ENCODE measurements at regions not wholly inside any gene's neighbourhood (a gene's known extent, or its start where the extent isn't known, plus 50 kb on each side); places are given as distances from the start of the nearest gene placed in this dataset.
"Not testable (repeated sequence)": the region's sequence is repeated elsewhere in the genome, so short reads cannot be mapped to it uniquely, and the experiment has no call there.

GRCh38 chr5:135776457-135776856 lies 58.0 kb upstream of the SLC25A48 start:
- no peak for DNase-seq (ENCODE audit: extremely low read depth in 1 of 11, low read depth in 9 of 11, low spot score in 4 of 11)

DNA sequence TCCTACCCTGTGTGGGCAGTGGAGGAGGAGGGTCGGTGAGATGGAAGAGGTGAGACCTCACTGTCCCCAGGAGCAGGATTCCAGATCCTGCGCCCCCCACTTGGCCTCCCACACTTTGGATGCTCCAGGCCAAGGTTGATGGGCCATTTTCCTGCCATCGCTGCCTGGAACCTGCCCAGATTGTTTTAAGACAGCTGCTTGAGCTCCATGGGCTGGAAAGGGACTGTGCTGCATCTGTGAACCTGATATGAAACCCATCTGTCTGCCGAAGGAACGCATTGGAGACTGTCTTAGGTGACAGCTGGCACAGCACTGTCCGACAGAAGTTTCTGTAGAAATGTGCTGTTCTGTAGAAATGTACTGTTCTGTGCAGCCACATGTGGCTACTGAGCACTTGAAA lies 72.7 kb upstream of the SLC25A48 start:
- DNase-seq (ENCODE audit: extremely low read depth in 1 of 11, low read depth in 9 of 11, low spot score in 4 of 11): no peak

DNA sequence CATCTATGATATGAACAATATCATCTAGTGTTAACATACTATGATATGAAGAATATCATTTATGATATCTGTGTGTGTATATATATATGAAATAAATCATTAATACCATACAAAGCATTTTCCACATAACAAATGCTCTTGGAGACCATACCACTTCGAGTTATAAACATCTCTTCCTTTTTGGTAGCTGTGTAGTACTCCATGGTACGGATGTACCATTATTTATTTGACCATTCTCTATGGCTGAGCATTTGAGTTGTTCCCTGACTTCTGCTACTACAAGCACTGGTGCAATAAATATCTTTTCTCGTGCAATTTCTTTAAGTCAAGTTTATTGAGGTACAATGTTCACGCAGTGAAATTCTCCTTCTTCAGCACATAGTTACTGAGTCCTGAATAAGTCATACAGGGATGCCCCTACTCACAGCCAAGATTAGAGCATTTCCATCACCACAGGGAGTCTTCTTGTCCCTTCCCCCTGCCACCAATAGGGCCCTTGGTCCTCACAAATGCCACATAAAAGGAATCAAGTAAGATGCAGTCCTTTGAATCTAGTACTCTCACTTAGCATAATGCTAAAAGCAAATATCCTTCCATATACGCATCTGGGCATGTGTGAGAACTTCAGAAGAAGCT lies 75.2 kb upstream of the SLC25A48 start:
- no peak for DNase-seq (ENCODE audit: extremely low read depth in 1 of 11, low read depth in 9 of 11, low spot score in 4 of 11)

DNA sequence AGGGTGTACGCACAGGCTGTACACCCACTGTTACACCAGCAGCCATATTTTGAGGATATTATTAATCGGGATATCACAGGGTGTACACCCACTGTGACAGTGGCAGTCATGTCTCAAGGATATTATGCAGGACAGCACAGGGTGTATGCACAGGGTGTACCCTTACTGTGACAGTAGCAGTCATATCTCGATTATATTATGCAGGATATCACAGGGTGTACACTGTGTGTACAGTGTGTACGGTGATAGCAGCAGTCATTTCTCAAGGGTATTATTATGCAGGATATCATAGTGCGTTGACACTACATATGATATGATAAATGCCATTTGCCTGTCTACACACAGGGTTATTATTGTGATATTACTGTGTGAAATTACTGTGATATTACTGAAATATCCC lies 80.5 kb upstream of the SLC25A48 start:
- no peak for DNase-seq (ENCODE audit: extremely low read depth in 1 of 11, low read depth in 9 of 11, low spot score in 4 of 11)

- DNase-seq (ENCODE audit: extremely low read depth in 1 of 11, low read depth in 9 of 11, low spot score in 4 of 11): no peak
Measured at GRCh38 chr5:135750506-135750905, 84.0 kb upstream of the SLC25A48 start.

- no peak for DNase-seq (ENCODE audit: extremely low read depth in 1 of 11, low read depth in 9 of 11, low spot score in 4 of 11)
Measured at GRCh38 chr5:135747824-135748223, 86.6 kb upstream of the SLC25A48 start.

DNA sequence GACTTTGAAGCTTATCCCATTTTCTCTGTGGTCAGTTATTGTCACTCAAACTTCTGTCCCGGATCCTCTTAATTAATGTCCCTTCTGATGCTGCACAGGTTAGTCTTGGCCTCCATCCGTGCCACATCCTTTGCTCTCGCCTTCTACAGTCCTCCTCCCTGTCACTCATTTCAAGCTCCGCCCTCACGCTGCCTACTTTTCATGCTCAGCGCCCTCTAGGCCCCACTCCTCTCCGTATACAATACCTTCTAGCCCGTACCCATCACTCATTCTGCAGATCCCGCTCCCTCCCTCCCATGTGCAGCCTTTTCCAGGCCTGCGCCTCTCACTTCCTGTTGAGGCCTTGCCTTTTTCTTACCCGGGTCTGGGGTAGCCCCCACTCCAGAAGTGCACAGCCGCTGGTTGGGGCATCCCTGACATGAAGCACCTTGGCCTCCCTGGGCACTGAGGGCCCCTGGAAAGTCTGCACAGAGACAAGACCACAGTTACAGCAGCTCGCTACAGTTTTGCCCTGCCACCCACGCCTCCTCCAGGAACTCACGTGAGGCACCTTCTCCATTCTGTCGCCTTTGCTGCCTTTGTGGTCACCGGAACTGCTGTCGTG lies 88.5 kb upstream of the SLC25A48 start:
- DNase-seq (ENCODE audit: extremely low read depth in 1 of 11, low read depth in 9 of 11, low spot score in 4 of 11): no peak

GRCh38 chr5:135743705-135744411 lies 90.6 kb upstream of the SLC25A48 start:
- DNase-seq (ENCODE audit: extremely low read depth in 1 of 11, low read depth in 9 of 11, low spot score in 4 of 11): peak; percentile 44 to 86 (median 66)

DNA sequence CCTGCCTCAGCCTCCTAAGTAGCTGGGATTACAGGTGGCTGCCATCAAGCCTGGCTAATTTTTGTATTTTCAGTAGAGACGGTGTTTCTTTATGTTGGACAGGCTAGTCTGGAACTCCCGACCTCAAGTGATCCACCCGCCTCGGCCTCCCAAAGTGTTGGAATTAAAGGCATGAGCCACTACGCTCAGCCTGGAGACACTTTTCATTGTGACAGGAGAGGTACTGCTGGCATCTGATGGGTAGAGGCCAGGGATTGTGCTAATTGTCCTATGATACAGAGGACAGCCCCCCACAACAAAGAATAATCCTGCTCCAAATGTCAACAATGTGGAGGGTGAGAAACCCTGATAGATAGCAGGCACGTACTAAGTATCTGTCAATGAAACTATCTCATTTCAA lies 91.3 kb upstream of the SLC25A48 start:
- peak in 5 of 11 donors; percentile 8 to 29 (median 13) for DNase-seq (ENCODE audit: extremely low read depth in 1 of 11, low read depth in 9 of 11, low spot score in 4 of 11)

DNA sequence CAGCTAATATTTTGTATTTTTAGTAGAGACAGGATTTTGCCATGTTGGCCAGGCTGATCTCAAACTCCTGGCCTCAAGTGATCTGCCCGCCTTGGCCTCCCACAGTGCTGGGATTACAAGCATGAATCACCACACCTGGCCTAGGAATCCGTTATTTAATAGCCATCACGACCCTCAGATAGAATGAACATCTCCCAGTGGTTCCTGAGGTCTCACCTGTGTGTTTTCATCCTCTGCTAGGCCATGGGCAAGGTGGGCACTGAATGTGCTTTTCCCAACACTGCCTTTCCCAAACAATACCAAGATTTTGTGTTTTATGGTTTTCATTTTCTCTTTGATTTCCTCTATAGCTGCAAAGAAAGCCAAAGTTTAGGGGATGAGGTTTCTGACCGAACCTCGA lies 92.2 kb upstream of the SLC25A48 start:
- not testable (repeated sequence) for DNase-seq (ENCODE audit: extremely low read depth in 1 of 11, low read depth in 9 of 11, low spot score in 4 of 11)

DNA sequence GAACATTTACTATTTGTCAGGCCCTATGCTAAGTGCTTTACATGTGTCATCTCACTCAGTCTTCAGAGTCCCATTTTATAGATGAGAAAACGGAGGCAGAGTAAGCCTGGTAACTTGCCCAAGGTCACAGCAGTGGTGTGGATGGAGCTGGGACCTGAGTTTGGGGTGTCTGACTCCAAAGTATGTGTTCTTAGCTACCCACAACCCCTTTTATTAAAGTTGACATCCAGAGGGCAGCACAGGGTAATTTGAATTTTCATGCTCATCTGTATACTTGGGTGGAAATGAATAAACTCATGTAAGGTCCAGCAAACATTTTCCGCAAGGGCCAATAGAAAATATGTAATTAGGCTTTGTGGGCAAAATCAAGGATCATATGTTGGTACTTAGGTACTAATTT lies 93.4 kb upstream of the SLC25A48 start:
- no peak for DNase-seq (ENCODE audit: extremely low read depth in 1 of 11, low read depth in 9 of 11, low spot score in 4 of 11)

DNA sequence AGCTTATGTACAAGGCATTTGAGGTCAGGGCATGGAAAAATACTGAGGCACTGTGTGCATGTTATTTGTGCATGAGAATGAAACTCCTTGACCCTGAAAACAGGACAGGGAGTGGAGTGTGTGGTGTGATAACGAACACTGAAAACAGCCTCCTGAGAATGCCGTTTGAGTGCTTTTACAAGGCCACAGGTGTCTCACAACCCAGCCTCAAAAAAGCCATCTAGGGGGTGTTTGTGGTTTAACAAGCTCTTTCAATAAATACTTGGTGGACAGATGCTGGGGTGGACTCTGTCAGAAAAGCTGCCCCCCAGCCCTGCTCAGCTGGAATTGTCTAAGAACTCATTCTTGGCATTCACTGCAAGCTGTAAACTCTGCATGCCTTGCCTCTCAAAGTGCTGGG lies 94.0 kb upstream of the SLC25A48 start:
- DNase-seq (ENCODE audit: extremely low read depth in 1 of 11, low read depth in 9 of 11, low spot score in 4 of 11): no peak

DNA sequence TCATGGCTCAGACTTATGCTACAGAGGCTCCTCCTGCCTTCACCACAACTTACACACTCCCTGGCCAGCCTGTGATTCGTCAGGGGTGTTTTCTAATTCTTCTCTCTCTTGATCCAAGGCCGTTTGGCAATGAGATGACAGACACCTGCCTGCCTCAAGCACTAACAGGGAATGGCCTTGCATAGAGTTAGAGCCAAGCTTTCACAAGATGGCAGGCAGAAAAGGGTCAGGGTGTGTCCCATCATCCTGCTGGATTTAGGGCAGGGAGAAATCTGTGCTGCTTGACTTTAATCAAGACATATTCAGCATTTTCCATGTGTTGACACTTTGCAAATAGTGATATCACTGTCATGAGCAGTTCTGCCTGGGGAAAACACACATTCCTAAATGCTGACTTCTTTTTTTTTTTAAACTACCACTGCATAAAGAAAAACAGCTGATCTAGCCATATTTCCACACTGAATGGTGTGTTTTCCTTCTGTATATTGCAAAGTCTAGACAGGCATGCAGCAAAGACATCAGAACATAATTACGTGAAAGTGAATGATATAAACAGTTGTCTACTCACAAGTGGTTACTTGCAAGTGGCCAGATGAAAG lies 95.0 kb upstream of the SLC25A48 start:
- DNase-seq (ENCODE audit: extremely low read depth in 1 of 11, low read depth in 9 of 11, low spot score in 4 of 11): peak in 1 of 11 donors; percentile 22

DNA sequence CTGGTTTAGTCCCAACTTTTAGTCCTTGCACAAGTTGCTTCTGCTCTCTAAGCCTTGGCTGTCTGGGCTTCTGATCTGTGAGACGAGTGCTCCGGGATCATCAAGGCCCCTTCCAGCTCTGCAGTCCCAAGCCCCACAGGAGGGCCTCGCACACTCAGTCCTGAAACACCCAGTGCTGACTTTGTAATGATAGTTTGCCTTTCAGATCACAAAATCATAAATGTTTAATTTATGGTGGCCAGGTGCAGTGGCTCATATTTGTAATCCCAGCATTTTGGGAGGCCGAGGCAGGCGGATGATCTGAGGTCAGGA lies 95.9 kb upstream of the SLC25A48 start:
- DNase-seq (ENCODE audit: extremely low read depth in 1 of 11, low read depth in 9 of 11, low spot score in 4 of 11): no peak

DNA sequence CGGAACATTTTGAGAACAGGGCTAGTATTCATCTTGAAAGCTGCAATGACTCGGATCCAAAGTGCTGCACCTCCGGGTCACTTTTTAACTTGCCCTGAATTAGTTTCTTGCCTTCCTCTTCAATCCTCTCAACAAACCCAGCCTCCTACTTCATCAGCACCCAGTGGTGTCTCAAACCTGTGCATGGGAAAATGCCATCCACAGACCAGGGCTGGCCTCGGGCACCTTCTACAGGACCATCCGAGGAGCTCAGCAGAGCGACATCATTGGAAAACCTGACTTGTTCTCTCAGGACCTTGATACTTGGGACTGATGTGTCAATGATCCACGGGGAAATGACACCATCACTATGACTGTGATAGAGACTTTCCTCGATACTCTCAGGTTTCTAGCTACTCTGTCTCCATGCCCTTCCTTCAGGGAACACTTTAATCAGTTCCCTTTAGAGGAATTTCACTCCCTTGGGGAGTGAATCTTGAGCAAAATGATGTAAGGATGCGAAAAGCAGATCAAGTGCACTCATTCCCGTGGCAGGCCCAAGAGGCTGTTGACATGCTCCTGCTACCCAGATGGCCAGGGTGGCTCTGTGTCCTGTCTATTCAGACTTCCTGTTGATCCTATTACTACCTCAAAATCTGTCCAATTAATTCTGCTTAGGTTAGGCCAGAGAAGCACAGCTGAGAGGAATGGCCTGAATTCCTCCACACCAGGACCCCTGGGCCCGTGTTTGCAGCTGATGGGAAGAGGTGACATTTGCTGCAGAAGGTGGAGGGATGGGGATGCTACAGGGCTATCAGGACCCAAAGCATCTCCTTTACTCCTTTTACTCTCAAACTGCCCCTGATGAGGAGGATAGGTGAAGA lies 96.5 kb upstream of the SLC25A48 start:
- no peak for DNase-seq (ENCODE audit: extremely low read depth in 1 of 11, low read depth in 9 of 11, low spot score in 4 of 11)

- DNase-seq (ENCODE audit: extremely low read depth in 1 of 11, low read depth in 9 of 11, low spot score in 4 of 11): not testable (repeated sequence)
Measured at GRCh38 chr5:135736952-135737351, 97.5 kb upstream of the SLC25A48 start.

- DNase-seq (ENCODE audit: extremely low read depth in 1 of 11, low read depth in 9 of 11, low spot score in 4 of 11): no peak
Measured at GRCh38 chr5:135735831-135736230, 98.6 kb upstream of the SLC25A48 start.

- not testable (repeated sequence) for DNase-seq (ENCODE audit: extremely low read depth in 1 of 11, low read depth in 9 of 11, low spot score in 4 of 11)
Measured at GRCh38 chr5:135734956-135735355, 99.5 kb upstream of the SLC25A48 start.

- not testable (repeated sequence) for DNase-seq (ENCODE audit: extremely low read depth in 1 of 11, low read depth in 9 of 11, low spot score in 4 of 11)
Measured at GRCh38 chr5:135731034-135731433, 103.4 kb upstream of the SLC25A48 start.
